OCI-LY3 (cell line): ENCODE measurements at regions not wholly inside any gene's neighbourhood (a gene's known extent, or its start where the extent isn't known, plus 50 kb on each side); places are given as distances from the start of the nearest gene placed in this dataset.

Experiments used
- CTCF ChIP-seq: fragments of 200-600, 300-600 bp; sonication (generic); IDR thresholded peaks from 2 replicates; pipeline ENCODE4 v1.5.1; 2014; ENCODE audit warnings: antibody characterized with exemption, low read length, low read depth
- EZH2phosphoT487 ChIP-seq: fragments of 200-600 bp; shearing (Covaris generic); IDR thresholded peaks from 2 replicates; pipeline ENCODE4 v1.6.1; 2018; ENCODE audit warnings: antibody characterized with exemption, mixed run types, low read depth

GRCh38 chr13:80555796-80556678 is 215.1 kb upstream of the SPRY2 start:
- TF ChIP-seq CTCF (no peak), EZH2phosphoT487 (no peak)
